HL-60 (cell line): ENCODE measurements at regions not wholly inside any gene's neighbourhood (a gene's known extent, or its start where the extent isn't known, plus 50 kb on each side); places are given as distances from the start of the nearest gene placed in this dataset.

ENCODE experiments used
- GABPA ChIP-seq: IDR thresholded peaks from 2 replicates; pipeline ENCODE4 v1.6.1; 2012; ENCODE audit warnings: low read depth
- POLR2AphosphoS5 ChIP-seq: IDR thresholded peaks from 2 replicates; pipeline ENCODE4 v1.6.1; 2012; ENCODE audit warnings: low read depth
- SPI1 ChIP-seq: IDR thresholded peaks from 2 replicates; pipeline ENCODE4 v1.6.1; 2012; ENCODE audit warnings: low read depth, mild to moderate bottlenecking, borderline replicate concordance
- TF ChIP-seq, protein P1 (sequence below): IDR thresholded peaks from one replicate; pipeline ENCODE4 v1.5.1; 2011; ENCODE audit warnings: low read length, control low read depth, inconsistent platforms; ENCODE audit not compliant: insufficient read depth

DNA sequence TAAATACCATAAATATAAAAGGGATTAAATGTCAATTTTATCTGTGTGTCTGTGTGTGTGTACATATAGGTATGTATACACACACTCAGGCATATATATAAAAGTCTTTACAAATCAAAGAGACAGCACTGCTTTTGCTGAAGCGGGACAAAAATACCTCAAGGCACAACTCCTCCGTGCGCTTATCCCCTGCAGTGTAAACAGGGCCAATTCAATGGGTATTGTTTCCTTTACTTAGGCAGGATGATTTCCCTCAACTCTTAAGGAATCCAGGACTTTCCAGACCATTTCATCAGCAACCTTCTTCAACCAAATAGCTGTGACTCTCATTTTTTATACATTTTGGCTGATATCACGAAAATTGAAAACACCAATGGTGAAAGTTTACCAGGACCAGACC, 227.7 kb downstream of the CRPPA start:
- TF ChIP-seq POLR2AphosphoS5 (no peak), GABPA (no peak), SPI1 (no peak)
- TF ChIP-seq, protein P1, sequence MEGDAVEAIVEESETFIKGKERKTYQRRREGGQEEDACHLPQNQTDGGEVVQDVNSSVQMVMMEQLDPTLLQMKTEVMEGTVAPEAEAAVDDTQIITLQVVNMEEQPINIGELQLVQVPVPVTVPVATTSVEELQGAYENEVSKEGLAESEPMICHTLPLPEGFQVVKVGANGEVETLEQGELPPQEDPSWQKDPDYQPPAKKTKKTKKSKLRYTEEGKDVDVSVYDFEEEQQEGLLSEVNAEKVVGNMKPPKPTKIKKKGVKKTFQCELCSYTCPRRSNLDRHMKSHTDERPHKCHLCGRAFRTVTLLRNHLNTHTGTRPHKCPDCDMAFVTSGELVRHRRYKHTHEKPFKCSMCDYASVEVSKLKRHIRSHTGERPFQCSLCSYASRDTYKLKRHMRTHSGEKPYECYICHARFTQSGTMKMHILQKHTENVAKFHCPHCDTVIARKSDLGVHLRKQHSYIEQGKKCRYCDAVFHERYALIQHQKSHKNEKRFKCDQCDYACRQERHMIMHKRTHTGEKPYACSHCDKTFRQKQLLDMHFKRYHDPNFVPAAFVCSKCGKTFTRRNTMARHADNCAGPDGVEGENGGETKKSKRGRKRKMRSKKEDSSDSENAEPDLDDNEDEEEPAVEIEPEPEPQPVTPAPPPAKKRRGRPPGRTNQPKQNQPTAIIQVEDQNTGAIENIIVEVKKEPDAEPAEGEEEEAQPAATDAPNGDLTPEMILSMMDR = no peak
